H1 (cell line): ENCODE measurements at regions not wholly inside any gene's neighbourhood (a gene's known extent, or its start where the extent isn't known, plus 50 kb on each side); places are given as distances from the start of the nearest gene placed in this dataset.

ENCODE experiments used
- CTCF ChIA-PET: fragments of 300-600 bp; sonication (Branson Sonifier 250); formaldehyde crosslinking; loops from one replicate; lab custom pipeline; 2021; ENCODE audit not compliant: partially characterized antibody; lab: Charles Lee
- POLR2A ChIA-PET: fragments of 300-600 bp; sonication (Branson Sonifier 250); formaldehyde crosslinking; loops from one replicate; lab custom pipeline; 2021; ENCODE audit warnings: inconsistent platforms; ENCODE audit not compliant: partially characterized antibody; lab: Charles Lee
- DNase-seq, 2 experiments: peaks; one replicate each; pipeline versions ENCODE4 v3.0.0 to v3.0.0-alpha.2; 2010 to 2022; ENCODE audit warnings: low spot score in 2 of 2, low read depth in 1 of 2, mixed read lengths in 1 of 2
- FAIRE-seq: peaks from 2 replicates; lab custom pipeline; 2011; peaks lifted over from hg19 to GRCh38; lab: Jason Lieb, UNC
- H2AFZ ChIP-seq: 2 replicates; pipeline ENCODE4 v1.8.1; 2012; ENCODE audit warnings: low read length, inconsistent platforms
- H2AK5ac ChIP-seq: 2 replicates; pipeline ENCODE4 v1.6.1; 2013; ENCODE audit warnings: low read depth, low read length
- H2BK120ac ChIP-seq: replicated peaks from 2 replicates; pipeline ENCODE3; 2013; ENCODE audit warnings: low read depth, low read length, inconsistent platforms
- H2BK12ac ChIP-seq: 2 replicates; pipeline ENCODE4 v1.6.1; 2013; ENCODE audit warnings: low read depth, low read length
- H2BK15ac ChIP-seq: 2 replicates; pipeline ENCODE4 v1.6.1; 2013; ENCODE audit warnings: low read length
- H2BK20ac ChIP-seq: 2 replicates; pipeline ENCODE4 v1.6.1; 2013; ENCODE audit warnings: low read length
- H2BK5ac ChIP-seq: 2 replicates; pipeline ENCODE4 v1.6.1; 2013; ENCODE audit warnings: low read depth, low read length
- H3K14ac ChIP-seq: 2 replicates; pipeline ENCODE4 v1.6.1; 2013; ENCODE audit warnings: inconsistent platforms; ENCODE audit not compliant: insufficient read length
- H3K18ac ChIP-seq: 2 replicates; pipeline ENCODE4 v1.6.1; 2013; ENCODE audit warnings: low read length; ENCODE audit errors: extremely low read depth
- H3K23ac ChIP-seq: 2 replicates; pipeline ENCODE4 v1.6.1; 2013; ENCODE audit warnings: inconsistent platforms; ENCODE audit not compliant: insufficient read length
- H3K23me2 ChIP-seq: 2 replicates; pipeline ENCODE4 v1.6.1; 2013; ENCODE audit warnings: low read depth, low read length
- H3K27ac ChIP-seq: 2 replicates; pipeline ENCODE4 v1.6.1; 2011; ENCODE audit warnings: low read depth, low read length, inconsistent platforms
- H3K27me3 ChIP-seq, 4 experiments: replicated peaks in 1 of 4; 1 replicate in 1 of 4; 2 replicates in 3 of 4; pipeline versions ENCODE4 v1.6.1 to v1.8.1; 2011 to 2013; ENCODE audit warnings: low read length in 3 of 4, mild to moderate bottlenecking in 3 of 4, inconsistent platforms in 2 of 4, mixed read lengths in 2 of 4, moderate library complexity in 1 of 4; ENCODE audit not compliant: control insufficient read depth in 3 of 4, insufficient read depth in 3 of 4; ENCODE audit errors: extremely low read depth in 1 of 4
- H3K36me3 ChIP-seq, 4 experiments: 2 replicates each; pipeline versions ENCODE4 v1.6.1 to v1.8.1; 2011 to 2013; ENCODE audit warnings: mild to moderate bottlenecking in 4 of 4, low read length in 3 of 4, moderate library complexity in 2 of 4, control low read depth in 1 of 4, inconsistent platforms in 1 of 4; ENCODE audit not compliant: insufficient read depth in 4 of 4, control insufficient read depth in 2 of 4
- H3K4ac ChIP-seq: replicated peaks from 2 replicates; pipeline ENCODE3; 2013; ENCODE audit warnings: low read length, low read depth, mixed read lengths, inconsistent platforms; ENCODE audit not compliant: insufficient read length
- H3K4me1 ChIP-seq, 4 experiments: replicated peaks in 1 of 4; 1 replicate in 1 of 4; 2 replicates in 3 of 4; pipeline versions ENCODE4 v1.6.1 to v1.8.1; 2011 to 2013; ENCODE audit warnings: low read length in 3 of 4, inconsistent platforms in 2 of 4, mixed read lengths in 1 of 4; ENCODE audit not compliant: insufficient read depth in 4 of 4, control insufficient read depth in 3 of 4
- H3K4me2 ChIP-seq, 2 experiments: 2 replicates each; pipeline versions ENCODE4 v1.6.1 to v1.8.1; 2011 to 2013; ENCODE audit warnings: low read depth in 2 of 2, low read length in 2 of 2, control low read depth in 1 of 2, inconsistent platforms in 1 of 2, mild to moderate bottlenecking in 1 of 2; ENCODE audit not compliant: insufficient read depth in 1 of 2
- H3K4me3 ChIP-seq, 4 experiments: fragments of 200-600, 300-600 bp in 1 of 4; sonication (generic), shearing (Covaris generic), sonication (Bioruptor Twin) in 1 of 4; 2 replicates each; pipeline versions ENCODE4 v1.5.1 to v1.8.1; 2011 to 2016; ENCODE audit warnings: low read length in 4 of 4, low read depth in 3 of 4, control low read depth in 2 of 4, inconsistent platforms in 2 of 4, mild to moderate bottlenecking in 2 of 4, mixed read lengths in 1 of 4, moderate library complexity in 1 of 4; ENCODE audit not compliant: insufficient read depth in 2 of 4; ENCODE audit errors: extremely low read depth in 1 of 4
- H3K56ac ChIP-seq: replicated peaks from 2 replicates; pipeline ENCODE3; 2013; ENCODE audit warnings: low read depth, mild to moderate bottlenecking, mixed read lengths, low read length, inconsistent platforms; ENCODE audit not compliant: insufficient read length
- H3K79me1 ChIP-seq: 2 replicates; pipeline ENCODE4 v1.6.1; 2013; ENCODE audit warnings: low read depth, low read length, control low read depth
- H3K79me2 ChIP-seq, 2 experiments: 2 replicates each; pipeline versions ENCODE4 v1.6.1 to v1.8.1; 2012 to 2013; ENCODE audit warnings: low read length in 2 of 2, mild to moderate bottlenecking in 2 of 2, inconsistent platforms in 1 of 2; ENCODE audit not compliant: insufficient read depth in 2 of 2, control insufficient read depth in 1 of 2
- H3K9ac ChIP-seq, 4 experiments: replicated peaks in 1 of 4; 1 replicate in 1 of 4; 2 replicates in 3 of 4; pipeline versions ENCODE4 v1.6.1 to v1.8.1; 2011 to 2013; ENCODE audit warnings: low read depth in 3 of 4, low read length in 3 of 4, control low read depth in 2 of 4, mild to moderate bottlenecking in 2 of 4, moderate library complexity in 2 of 4, inconsistent platforms in 1 of 4; ENCODE audit errors: extremely low read depth in 1 of 4
- H3K9me3 ChIP-seq, 2 experiments: 2 replicates each; pipeline versions ENCODE4 v1.6.1 to v1.8.1; 2012 to 2013; ENCODE audit warnings: mild to moderate bottlenecking in 2 of 2, moderate library complexity in 2 of 2, control low read depth in 1 of 2, inconsistent platforms in 1 of 2, low read depth in 1 of 2, low read length in 1 of 2, mixed read lengths in 1 of 2; ENCODE audit not compliant: insufficient read depth in 2 of 2
- H4K20me1 ChIP-seq, 2 experiments: replicated peaks in 1 of 2; 2 replicates each; pipeline versions ENCODE3 to v1.8.1; 2011 to 2013; ENCODE audit warnings: inconsistent platforms in 2 of 2, low read length in 2 of 2, mild to moderate bottlenecking in 1 of 2; ENCODE audit not compliant: insufficient read depth in 2 of 2, control insufficient read depth in 1 of 2
- H4K5ac ChIP-seq: 2 replicates; pipeline ENCODE4 v1.6.1; 2013; ENCODE audit warnings: low read length, low read depth, mixed read lengths, inconsistent platforms; ENCODE audit not compliant: insufficient read length
- H4K8ac ChIP-seq: 2 replicates; pipeline ENCODE4 v1.8.0; 2013; ENCODE audit warnings: mild to moderate bottlenecking, moderate library complexity, low read length, inconsistent platforms; ENCODE audit not compliant: insufficient read depth; ENCODE audit errors: extremely low read depth
- H4K91ac ChIP-seq: replicated peaks from 2 replicates; pipeline ENCODE3; 2013; ENCODE audit warnings: low read length, mixed read lengths, inconsistent platforms; ENCODE audit not compliant: insufficient read length
- BCL11A ChIP-seq, 2 experiments: IDR thresholded peaks; one replicate each; pipeline ENCODE4 v1.6.1; 2011; ENCODE audit warnings: low read depth in 2 of 2, low read length in 2 of 2, mild to moderate bottlenecking in 2 of 2
- CBX5 ChIP-seq: fragments of 300-800, 300-1000 bp; sonication (generic); IDR thresholded peaks from 2 replicates; pipeline ENCODE4 v1.7.1; 2016; ENCODE audit warnings: antibody characterized with exemption, low read length, low read depth
- CHD1 ChIP-seq: IDR thresholded peaks from 2 replicates; pipeline ENCODE4 v1.6.1; 2012; ENCODE audit warnings: low read depth, low read length, improper control_type of control experiment
- CHD2 ChIP-seq: IDR thresholded peaks from 2 replicates; pipeline ENCODE4 v1.6.1; 2012; ENCODE audit warnings: low read length, improper control_type of control experiment
- CTCF ChIP-seq, 3 experiments: IDR thresholded peaks; 1 replicate in 2 of 3; 2 replicates in 1 of 3; pipeline versions ENCODE4 v1.5.1 to v1.6.1; 2011; ENCODE audit warnings: low read length in 3 of 3, mild to moderate bottlenecking in 3 of 3, inconsistent platforms in 2 of 3, low read depth in 1 of 3, moderate library complexity in 1 of 3; ENCODE audit not compliant: insufficient read depth in 1 of 3; ENCODE audit errors: control extremely low read depth in 1 of 3
- E2F6 ChIP-seq: IDR thresholded peaks from 2 replicates; pipeline ENCODE4 v1.6.1; 2012; ENCODE audit warnings: inconsistent platforms
- EZH2 ChIP-seq: fragments of 200-600 bp; sonication (generic); IDR thresholded peaks from 2 replicates; pipeline ENCODE4 v1.7.1; 2012; ENCODE audit warnings: low read depth, mild to moderate bottlenecking, moderate library complexity, low read length, inconsistent platforms; ENCODE audit not compliant: severe bottlenecking
- JUN ChIP-seq: IDR thresholded peaks from 2 replicates; pipeline ENCODE4 v1.6.1; 2011; ENCODE audit warnings: low read depth, mild to moderate bottlenecking, improper control_type of control experiment, low read length
- KDM1A ChIP-seq: fragments of 200-600, 300-600 bp; sonication (generic); IDR thresholded peaks from 2 replicates; pipeline ENCODE4 v1.7.1; 2016; ENCODE audit warnings: mild to moderate bottlenecking, low read length, borderline replicate concordance
- NANOG ChIP-seq: IDR thresholded peaks from 2 replicates; pipeline ENCODE4 v1.6.1; 2011; ENCODE audit warnings: low read length, low read depth, mild to moderate bottlenecking, inconsistent platforms; ENCODE audit not compliant: insufficient read depth, poor library complexity, severe bottlenecking
- PHF8 ChIP-seq: fragments of 200-600 bp; sonication (generic); conservative IDR thresholded peaks from 2 replicates; pipeline ENCODE4 v1.7.1; 2012; ENCODE audit warnings: low read depth, mild to moderate bottlenecking, inconsistent platforms, low read length, moderate library complexity
- POLR2A ChIP-seq, 2 experiments: IDR thresholded peaks; 1 replicate in 1 of 2; 2 replicates in 1 of 2; pipeline ENCODE4 v1.6.1; 2011; ENCODE audit warnings: low read depth in 2 of 2, low read length in 2 of 2, mild to moderate bottlenecking in 2 of 2; ENCODE audit errors: control extremely low read depth in 1 of 2
- SP1 ChIP-seq: IDR thresholded peaks from 2 replicates; pipeline ENCODE4 v1.6.1; 2011; ENCODE audit warnings: low read depth, low read length

- no peak overlapping the region for H3K4me2 ChIP-seq
- CTCF ChIA-PET: no interaction called here
- FAIRE-seq: no peak
- TF ChIP-seq CHD1: no peak
- no peak for TF ChIP-seq BCL11A (IDR thresholded peaks at IDR 0.05; ENCODE audit: low read depth in 2 of 2, low read length in 2 of 2)
- TF ChIP-seq CBX5: no peak
- no peak for TF ChIP-seq CTCF (IDR thresholded peaks at IDR 0.05; ENCODE audit: control extremely low read depth in 1 of 3, insufficient read depth in 1 of 3, low read depth in 1 of 3, low read length in 3 of 3)
- TF ChIP-seq KDM1A: no peak
- no peak for TF ChIP-seq E2F6
- no peak for TF ChIP-seq EZH2
- no peak for TF ChIP-seq CHD2
- TF ChIP-seq PHF8: no peak
- TF ChIP-seq SP1: no peak
- TF ChIP-seq NANOG: no peak
- no peak for TF ChIP-seq POLR2A (IDR thresholded peaks at IDR 0.05; ENCODE audit: control extremely low read depth in 1 of 2, low read depth in 2 of 2, low read length in 2 of 2)
- TF ChIP-seq JUN: no peak
Measured at GRCh38 chr6:85172705-85173104, 277.2 kb upstream of the NT5E start.

More at GRCh38 chr6:85172705-85173104, 277.2 kb upstream of the NT5E start:
- Histone ChIP-seq H3K36me3 (no peaks in the 10 kb centered on the region), H3K23ac (no peak overlapping the region), H4K91ac (no peak overlapping the region), H2BK12ac (no peak overlapping the region), H3K18ac (no peak overlapping the region), H2BK5ac (no peak overlapping the region), H3K4me3 (no peak overlapping the region), H3K56ac (no peak overlapping the region), H2AK5ac (no peak overlapping the region), H2BK15ac (no peak overlapping the region), H3K9ac (no peak overlapping the region), H3K79me1 (no peaks in the 10 kb centered on the region), H4K5ac (no peak overlapping the region), H2BK120ac (no peak overlapping the region), H3K27ac (no peak overlapping the region), H2AFZ (no peak overlapping the region), H3K79me2 (no peaks in the 10 kb centered on the region), H3K14ac (no peak overlapping the region), H3K27me3 (no peaks in the 10 kb centered on the region), H4K20me1 (no peaks in the 10 kb centered on the region), H4K8ac (no peak overlapping the region), H3K4ac (no peak overlapping the region), H3K9me3 (no peaks in the 10 kb centered on the region; a peak in 1 of 4 replicates), H2BK20ac (no peak overlapping the region), H3K23me2 (no peaks in the 10 kb centered on the region), H3K4me1 (peaks cover 0 to 3% (median 0%) of the 10 kb centered on the region in 4 experiments; a peak in 1 of 7 replicates)
- POLR2A ChIA-PET: no interaction called here
- no peak for DNase-seq
